Caki2 (cell line): ENCODE measurements at regions not wholly inside any gene's neighbourhood (a gene's known extent, or its start where the extent isn't known, plus 50 kb on each side); places are given as distances from the start of the nearest gene placed in this dataset.
"Not testable (repeated sequence)": the region's sequence is repeated elsewhere in the genome, so short reads cannot be mapped to it uniquely, and the experiment has no call there.

Experiments used
- DNase-seq: peaks from one replicate; pipeline ENCODE4 v3.0.0-alpha.2; 2015; ENCODE audit warnings: low read depth
- in situ Hi-C: cut with HindIII; loops from 2 replicates; pipeline ENCODE4 v1.10.0; 2016; ENCODE audit warnings: low sequenced_read_pairs, low pct_unique_long_range_greater_than_20kb, mixed read lengths

GRCh38 chr2:145412155-145412554, 892.2 kb upstream of the ZEB2 start:
- in situ Hi-C loops = no loop called here
- no peak for DNase-seq

- DNase-seq = no peak
- in situ Hi-C loops = no loop called here
Measured at GRCh38 chr2:145411493-145411892, 891.6 kb upstream of the ZEB2 start.

GRCh38 chr2:145410086-145410485, 890.2 kb upstream of the ZEB2 start:
- no peak for DNase-seq
- in situ Hi-C loops = no loop called here

- no peak for DNase-seq
- in situ Hi-C loops = no loop called here
Measured at GRCh38 chr2:145408980-145409379, 889.1 kb upstream of the ZEB2 start.

GRCh38 chr2:145404690-145405089, 884.8 kb upstream of the ZEB2 start:
- in situ Hi-C loops = no loop called here
- DNase-seq = no peak

GRCh38 chr2:145402706-145403277, 882.9 kb upstream of the ZEB2 start:
- in situ Hi-C loops = no loop called here
- no peak for DNase-seq

GRCh38 chr2:145399131-145399530, 879.2 kb upstream of the ZEB2 start:
- in situ Hi-C loops = no loop called here
- DNase-seq = no peak

GRCh38 chr2:145394181-145394580, 874.3 kb upstream of the ZEB2 start:
- in situ Hi-C loops = no loop called here
- no peak for DNase-seq

GRCh38 chr2:145386973-145387372, 867.1 kb upstream of the ZEB2 start:
- no peak for DNase-seq
- in situ Hi-C loops = no loop called here

GRCh38 chr2:145383961-145384360, 864.0 kb upstream of the ZEB2 start:
- in situ Hi-C loops = no loop called here
- no peak for DNase-seq

GRCh38 chr2:145380436-145381017, 860.6 kb upstream of the ZEB2 start:
- in situ Hi-C loops = no loop called here
- DNase-seq = peak; percentile 19

GRCh38 chr2:145379934-145380333, 860.0 kb upstream of the ZEB2 start:
- in situ Hi-C loops = no loop called here
- DNase-seq = no peak

- in situ Hi-C loops = no loop called here
- DNase-seq = no peak
Measured at GRCh38 chr2:145374165-145374564, 854.2 kb upstream of the ZEB2 start.

GRCh38 chr2:145367334-145367733, 847.4 kb upstream of the ZEB2 start:
- DNase-seq, in situ Hi-C loops: not testable (repeated sequence)

GRCh38 chr2:145366341-145366740, 846.4 kb upstream of the ZEB2 start:
- in situ Hi-C loops = no loop called here
- DNase-seq = no peak

GRCh38 chr2:145360129-145360790, 840.3 kb upstream of the ZEB2 start:
- no peak for DNase-seq
- in situ Hi-C loops = no loop called here

- DNase-seq = no peak
- in situ Hi-C loops = no loop called here
Measured at GRCh38 chr2:145359561-145359960, 839.6 kb upstream of the ZEB2 start.

GRCh38 chr2:145356056-145356455, 836.1 kb upstream of the ZEB2 start:
- in situ Hi-C loops = no loop called here
- no peak for DNase-seq

GRCh38 chr2:145352484-145352883, 832.6 kb upstream of the ZEB2 start:
- in situ Hi-C loops = no loop called here

GRCh38 chr2:145351864-145352425, 832.0 kb upstream of the ZEB2 start:
- DNase-seq = no peak
- in situ Hi-C loops = no loop called here

More at GRCh38 chr2:145352484-145352883, 832.6 kb upstream of the ZEB2 start:
- no peak for DNase-seq
